Fibroblast of skin of left quadriceps (primary cell): ENCODE measurements at regions not wholly inside any gene's neighbourhood (a gene's known extent, or its start where the extent isn't known, plus 50 kb on each side); places are given as distances from the start of the nearest gene placed in this dataset.

ENCODE experiments used
- DNase-seq, 2 experiments: peaks; one replicate each; pipeline ENCODE4 v3.0.0-alpha.2; 2013; ENCODE audit warnings: low read depth in 2 of 2

- no peak for DNase-seq
These were observed 376.0 kb downstream of the ICE1 start for GRCh38 chr5:5798462-5798861.

DNA sequence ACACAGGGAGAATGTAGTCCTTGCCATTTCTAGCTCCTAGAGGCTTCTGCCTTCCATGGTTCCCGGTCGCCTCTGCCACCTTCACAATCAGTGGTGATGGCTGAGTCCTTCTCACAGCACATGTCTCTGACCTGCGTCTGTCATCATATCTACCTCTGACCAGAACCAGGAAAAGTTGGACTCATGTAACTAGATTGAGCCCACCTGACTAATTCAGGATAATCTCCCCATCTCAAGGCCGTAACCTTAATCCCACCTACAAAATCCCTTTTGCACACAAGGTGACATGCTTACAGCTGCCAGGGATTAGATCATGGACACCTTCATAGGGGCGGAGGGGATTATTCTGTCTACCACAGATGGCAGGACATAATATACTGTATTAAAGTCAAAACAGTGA is 375.6 kb downstream of the ICE1 start:
- no peak for DNase-seq

DNA sequence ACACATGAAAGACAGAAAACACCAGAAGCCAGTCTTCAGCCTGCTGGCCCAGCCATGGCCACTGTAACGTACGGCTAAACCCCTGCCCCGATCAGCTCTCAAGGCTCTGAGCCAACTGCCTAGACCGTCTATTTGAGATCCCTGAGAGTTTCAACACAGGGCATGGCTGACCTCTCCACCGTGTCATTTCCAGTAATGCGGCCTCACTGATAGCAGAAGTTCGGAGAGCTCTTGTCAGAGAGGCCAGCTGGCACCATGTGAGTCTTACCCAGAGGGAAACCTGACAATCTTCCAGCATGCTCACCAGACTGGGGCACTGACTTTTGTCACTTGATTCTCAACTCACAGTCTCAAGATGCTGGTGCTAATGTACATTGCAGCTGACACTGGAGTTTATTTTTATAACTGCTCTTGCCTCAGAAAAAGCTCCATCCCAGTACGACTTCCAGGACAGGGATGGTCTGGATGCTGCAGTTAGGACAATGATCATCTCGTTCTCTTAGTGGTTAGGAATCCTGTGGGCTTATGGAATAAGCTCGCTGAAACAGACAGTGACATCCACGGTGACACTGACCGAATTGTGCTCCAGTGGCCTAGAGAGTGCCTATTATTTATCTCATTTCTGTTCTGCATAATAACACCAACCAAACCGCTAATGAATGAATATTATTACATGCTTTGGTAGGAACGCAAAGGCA is 372.7 kb downstream of the ICE1 start:
- no peak for DNase-seq

GRCh38 chr5:5794118-5794560 is 371.7 kb downstream of the ICE1 start:
- DNase-seq: no peak

GRCh38 chr5:5793242-5794117 is 371.0 kb downstream of the ICE1 start:
- no peak for DNase-seq

- no peak for DNase-seq
These were observed 369.6 kb downstream of the ICE1 start for GRCh38 chr5:5792106-5792505.

- no peak for DNase-seq
These were observed 366.3 kb downstream of the ICE1 start for GRCh38 chr5:5788793-5789192.

GRCh38 chr5:5787373-5787772 is 364.9 kb downstream of the ICE1 start:
- no peak for DNase-seq

DNA sequence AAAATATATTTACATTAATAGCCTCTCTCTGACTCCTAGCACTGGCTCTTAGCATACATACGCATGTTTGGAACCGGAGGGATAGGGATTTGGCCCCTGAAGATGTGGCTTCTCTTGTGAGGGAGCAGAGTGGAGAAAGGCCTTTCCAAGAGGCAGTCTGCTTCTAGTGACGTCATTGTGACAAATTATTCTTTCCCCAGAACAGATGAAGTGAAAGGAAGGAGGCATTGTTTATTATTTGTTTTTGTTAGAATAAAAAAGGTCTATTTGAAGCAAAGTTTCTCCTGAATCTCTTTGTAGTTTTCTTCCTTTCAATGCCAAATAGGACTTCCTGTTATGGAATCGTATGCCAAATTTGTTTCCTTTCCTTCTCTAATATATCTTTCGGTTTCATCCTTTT is 361.6 kb downstream of the ICE1 start:
- DNase-seq: no peak

- DNase-seq: no peak
These were observed 360.5 kb downstream of the ICE1 start for GRCh38 chr5:5783021-5783420.

GRCh38 chr5:5782402-5782801 is 359.9 kb downstream of the ICE1 start:
- no peak for DNase-seq

DNA sequence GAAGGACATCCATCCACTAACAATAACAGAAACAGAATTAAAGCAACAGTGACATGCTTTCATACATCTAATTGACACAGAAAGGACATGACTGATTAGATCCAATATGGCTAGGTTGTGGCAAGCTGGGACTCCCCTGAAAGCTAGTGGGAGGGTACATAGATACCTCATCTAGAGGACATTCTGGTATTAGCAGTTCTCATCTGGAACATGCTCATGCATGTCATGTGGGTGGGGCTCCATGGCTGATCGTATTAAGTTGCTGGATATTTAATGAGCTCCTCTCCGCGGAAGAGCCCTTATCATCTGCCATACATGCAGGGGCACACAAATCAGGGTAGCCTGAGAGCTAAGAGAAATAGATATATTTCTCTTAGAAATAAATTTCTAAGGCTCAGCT is 358.9 kb downstream of the ICE1 start:
- DNase-seq: no peak

DNA sequence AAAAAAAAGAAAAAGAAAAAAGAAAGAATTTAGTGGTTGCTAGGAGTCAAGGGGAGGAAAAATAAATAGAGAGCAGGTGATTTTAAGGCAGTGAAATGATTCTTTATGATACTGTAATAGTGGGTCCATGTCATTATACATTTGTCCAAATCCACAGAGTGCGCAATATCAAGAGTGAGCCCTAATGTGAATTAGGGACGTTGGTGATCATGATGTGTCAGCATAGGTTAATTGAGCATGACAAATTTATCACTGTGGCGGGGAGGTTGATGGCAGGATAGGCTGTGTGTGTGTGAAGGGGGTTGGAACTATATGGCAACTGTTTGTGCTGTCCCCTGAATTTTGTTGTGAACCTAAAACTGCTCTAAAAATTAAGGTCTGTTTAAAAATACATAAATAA is 357.8 kb downstream of the ICE1 start:
- no peak for DNase-seq

GRCh38 chr5:5777013-5777412 is 354.5 kb downstream of the ICE1 start:
- DNase-seq: no peak

DNA sequence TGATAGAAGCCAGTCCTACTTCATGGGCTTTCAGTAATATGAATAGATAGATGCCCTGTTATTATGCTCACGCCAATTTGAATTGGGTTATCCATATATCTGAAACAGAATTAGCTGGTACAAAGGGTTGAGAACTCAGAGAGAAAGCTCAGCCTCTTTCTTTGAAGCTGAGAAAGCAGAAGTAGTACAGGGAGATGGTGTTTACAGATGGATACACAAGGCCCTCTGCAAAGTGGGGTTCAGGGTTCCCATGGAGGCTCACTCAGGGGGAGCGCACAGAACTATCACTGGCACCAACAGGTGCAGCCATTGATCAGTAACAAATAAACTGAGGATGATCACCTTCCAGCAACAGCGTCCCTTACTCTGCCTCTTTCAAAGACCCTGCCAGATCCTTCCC is 349.7 kb downstream of the ICE1 start:
- DNase-seq: no peak

DNA sequence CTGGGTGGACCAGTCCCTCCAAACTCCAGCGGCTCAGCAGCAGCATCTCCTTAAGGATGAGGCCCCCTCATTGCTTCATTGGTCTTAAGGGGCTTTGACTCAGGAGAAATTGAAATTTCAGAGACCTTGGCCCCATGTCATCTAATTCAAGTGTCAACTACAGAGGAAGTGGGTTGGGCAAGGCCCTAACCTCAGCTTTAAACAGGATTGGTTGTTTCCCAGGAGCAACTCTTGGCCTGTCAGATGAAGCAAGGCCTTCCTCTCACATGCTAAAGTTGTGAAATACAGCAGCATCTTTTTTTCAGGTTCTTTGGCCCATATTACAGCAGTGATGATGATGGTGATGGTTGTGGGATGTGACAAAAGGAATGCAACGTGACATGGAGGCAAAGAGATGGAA is 348.3 kb downstream of the ICE1 start:
- no peak for DNase-seq

- DNase-seq: no peak
These were observed 344.9 kb downstream of the ICE1 start for GRCh38 chr5:5767286-5767928.

- no peak for DNase-seq
These were observed 342.8 kb downstream of the ICE1 start for GRCh38 chr5:5765066-5765850.

- DNase-seq: no peak
These were observed 341.8 kb downstream of the ICE1 start for GRCh38 chr5:5764246-5764645.

- DNase-seq: no peak
These were observed 334.3 kb downstream of the ICE1 start for GRCh38 chr5:5756762-5757161.

DNA sequence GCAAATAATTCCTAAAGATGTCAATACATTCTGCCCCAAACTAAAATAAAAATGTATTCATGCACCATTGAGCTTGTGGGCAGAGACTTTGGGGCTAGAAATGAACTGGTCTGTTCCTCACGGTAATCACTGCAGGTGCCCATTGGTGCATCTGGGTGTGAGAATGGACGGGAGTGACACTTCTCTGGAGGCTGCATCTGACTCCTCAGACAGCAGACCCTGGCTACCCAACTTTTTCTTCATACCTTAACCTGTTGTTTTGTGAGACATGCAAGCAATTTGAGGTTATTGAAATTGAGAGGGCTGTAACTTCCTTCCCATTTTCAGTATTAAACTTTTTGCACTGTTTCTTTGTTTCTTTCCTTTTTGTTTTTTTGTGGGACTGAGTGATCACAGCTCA is 333.4 kb downstream of the ICE1 start:
- DNase-seq: no peak

DNA sequence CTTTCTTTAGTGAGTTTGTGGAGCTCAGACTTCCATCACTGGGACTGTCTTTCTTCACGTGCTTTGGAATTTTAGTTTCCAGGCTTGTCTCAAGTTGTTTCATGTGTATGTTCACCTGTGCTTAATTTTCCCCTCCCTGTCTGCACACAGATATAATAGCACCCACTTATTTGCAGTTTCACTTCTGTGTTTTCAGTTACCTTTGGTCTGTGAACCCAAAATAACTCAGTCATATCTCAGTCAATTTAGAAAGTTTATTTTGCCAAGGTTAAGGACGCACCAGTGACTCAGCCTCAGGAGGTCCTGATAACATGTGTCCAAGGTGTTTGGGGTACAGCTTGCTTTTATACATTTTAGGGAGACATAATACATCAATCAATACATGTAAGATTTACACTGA is 330.4 kb downstream of the ICE1 start:
- DNase-seq: no peak
